Loucy (cell line): ENCODE measurements at regions not wholly inside any gene's neighbourhood (a gene's known extent, or its start where the extent isn't known, plus 50 kb on each side); places are given as distances from the start of the nearest gene placed in this dataset.

Experiments used
- CTCF ChIP-seq: fragments of 200-600 bp; sonication (generic); conservative IDR thresholded peaks from 2 replicates; pipeline ENCODE4 v1.5.1; 2014; ENCODE audit warnings: mild to moderate bottlenecking, antibody characterized with exemption, low read length
- EZH2phosphoT487 ChIP-seq: fragments of 200-600 bp; IDR thresholded peaks from 2 replicates; pipeline ENCODE4 v1.6.1; 2018; ENCODE audit warnings: antibody characterized with exemption, mild to moderate bottlenecking, moderate library complexity, borderline replicate concordance

GRCh38 chr10:65394502-65395297, 1531.1 kb upstream of the LRRTM3 start:
- no peak for TF ChIP-seq CTCF
- TF ChIP-seq EZH2phosphoT487 = no peak
